NCI-H187 treated with DMSO at 0.1 percent for 48 hours (cell line): ENCODE measurements at regions not wholly inside any gene's neighbourhood (a gene's known extent, or its start where the extent isn't known, plus 50 kb on each side); places are given as distances from the start of the nearest gene placed in this dataset.

ENCODE experiments used
- DNase-seq: peaks from one replicate; lab custom pipeline; 2025; lab: John Stamatoyannopoulos, UW

DNA sequence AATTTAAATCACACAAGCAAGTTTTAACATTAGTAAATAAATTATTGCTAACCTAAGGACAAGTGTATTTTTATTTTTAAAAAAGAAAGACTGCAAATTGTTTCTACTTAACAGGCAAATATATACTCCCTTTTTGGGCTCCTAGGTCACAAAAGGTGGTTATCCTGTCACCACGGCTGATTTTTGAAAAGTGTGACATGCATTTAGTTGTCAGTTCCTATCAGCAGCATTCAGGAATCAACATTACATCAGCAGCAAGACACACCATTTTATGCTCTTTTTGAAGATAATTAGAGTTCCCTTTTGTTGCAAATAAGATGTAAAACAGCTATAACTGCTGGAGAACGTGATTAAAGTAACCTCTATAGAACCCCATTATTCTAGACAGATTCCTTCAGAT, 357.5 kb upstream of the TMCO5A start:
- DNase-seq, result no peak

DNA sequence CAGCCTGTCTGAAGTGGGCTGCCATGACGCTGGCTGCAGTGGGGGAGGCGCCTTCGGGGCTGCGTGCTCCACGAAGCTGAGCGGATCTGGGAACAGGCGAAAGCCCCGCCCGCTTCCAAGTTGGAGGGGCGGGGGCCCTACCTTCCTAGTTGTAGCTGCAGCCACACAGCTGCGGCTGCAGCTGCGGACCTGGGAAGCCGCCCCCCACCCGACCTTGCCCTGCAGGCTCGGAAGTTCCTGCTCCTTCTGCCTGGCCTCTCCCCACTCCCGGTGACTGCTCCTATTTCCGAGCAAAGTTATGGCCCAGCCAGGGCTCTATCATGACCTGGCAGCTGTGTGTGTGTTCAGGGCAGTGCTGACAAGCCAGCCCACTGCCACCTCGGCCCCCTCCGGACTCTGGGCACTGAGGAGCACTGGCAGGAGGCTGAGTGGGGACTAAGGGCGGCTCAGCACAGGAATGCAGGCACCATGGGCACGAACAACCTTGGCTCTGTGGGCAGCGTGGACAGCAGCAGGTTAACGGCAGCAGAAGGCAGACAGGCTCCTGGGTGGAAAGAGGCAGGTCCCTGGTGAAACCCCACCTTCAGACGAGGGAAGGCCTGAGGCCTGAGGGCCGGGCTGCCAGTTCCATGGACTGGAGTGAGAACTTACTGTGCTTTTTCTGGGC, 352.4 kb upstream of the TMCO5A start:
- no peak for DNase-seq

DNA sequence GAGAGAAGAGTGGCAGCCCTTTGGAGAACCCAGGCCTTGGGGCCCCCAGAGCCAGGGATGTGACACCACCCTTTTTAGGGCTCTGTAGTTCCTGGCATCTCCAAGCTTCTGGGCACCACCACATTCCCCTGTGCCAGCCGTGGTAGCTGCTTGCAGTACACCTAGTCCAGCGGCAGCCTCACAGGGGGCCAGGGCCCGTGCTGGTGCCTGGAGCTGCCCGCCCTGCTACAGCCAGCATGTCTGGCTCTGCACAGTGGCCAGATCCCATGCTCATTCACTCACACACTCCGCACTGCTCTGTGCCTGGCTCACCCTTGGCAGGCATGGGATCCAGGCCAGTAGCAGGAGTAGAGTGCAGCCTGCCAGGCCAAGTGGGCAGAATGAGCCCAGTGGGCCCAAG, 351.6 kb upstream of the TMCO5A start:
- no peak for DNase-seq

DNA sequence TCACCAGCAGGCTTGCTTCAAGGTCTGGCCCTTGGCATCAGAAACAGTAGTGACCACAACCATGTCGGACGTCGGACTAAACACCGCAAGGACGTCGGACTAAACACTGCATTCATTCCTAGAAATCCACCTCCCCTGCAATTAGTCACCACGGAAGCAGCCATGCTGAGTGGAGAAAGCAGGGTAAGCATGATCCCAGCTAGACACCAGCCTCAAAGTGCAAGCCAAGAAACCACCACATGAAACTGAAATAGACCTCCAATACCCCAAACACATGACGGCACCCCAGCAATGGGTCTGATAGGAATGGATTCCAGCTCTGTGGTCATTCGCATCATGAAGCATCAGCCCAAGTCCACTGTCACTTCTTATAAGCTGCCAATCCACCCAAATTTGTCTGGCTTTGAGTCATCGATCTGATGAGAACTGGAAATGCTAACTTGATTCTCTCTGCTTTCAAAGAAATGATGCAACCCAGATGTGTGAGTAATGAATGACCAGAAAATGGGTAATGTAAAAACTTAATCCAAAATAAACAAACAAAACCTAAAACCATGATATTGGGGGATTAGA, 348.3 kb upstream of the TMCO5A start:
- DNase-seq, result no peak

DNA sequence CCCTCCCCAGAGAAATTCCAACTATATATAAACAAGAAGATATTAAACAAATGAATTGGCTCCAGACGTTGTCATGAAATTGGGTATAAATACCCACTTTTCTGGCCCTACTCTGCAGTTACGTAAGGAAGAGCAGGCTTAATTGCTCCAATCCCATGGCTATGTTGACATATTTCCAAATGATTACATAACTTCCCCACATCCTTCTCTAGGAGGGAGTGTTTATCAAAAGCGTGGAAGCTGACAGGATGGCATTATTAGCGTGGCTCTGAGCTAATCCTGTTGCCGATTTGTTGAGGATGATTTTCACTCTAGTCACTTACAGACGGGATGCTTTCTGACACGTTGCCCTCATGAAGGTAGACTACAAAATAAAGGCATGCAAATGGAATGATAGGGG, 347.5 kb upstream of the TMCO5A start:
- no peak for DNase-seq

DNA sequence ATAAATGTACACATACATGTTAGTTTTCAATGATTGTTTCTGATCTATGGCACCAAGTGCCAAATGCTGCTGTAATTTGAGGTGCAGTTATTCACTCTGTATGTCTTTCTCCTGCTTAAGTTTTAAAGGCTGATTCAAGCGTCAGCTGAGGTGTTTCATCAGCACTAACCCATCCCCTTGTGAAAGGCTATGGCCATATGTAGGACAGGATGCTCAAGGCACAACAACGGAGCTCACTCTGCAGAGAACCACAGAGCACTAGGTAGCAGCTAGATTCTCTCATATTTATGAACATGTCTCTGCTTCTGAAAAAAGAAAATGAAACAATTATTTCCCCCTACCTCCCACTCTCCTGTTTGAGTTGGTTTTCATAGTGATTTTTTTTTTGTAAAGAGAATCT, 340.0 kb upstream of the TMCO5A start:
- DNase-seq, result no peak

DNA sequence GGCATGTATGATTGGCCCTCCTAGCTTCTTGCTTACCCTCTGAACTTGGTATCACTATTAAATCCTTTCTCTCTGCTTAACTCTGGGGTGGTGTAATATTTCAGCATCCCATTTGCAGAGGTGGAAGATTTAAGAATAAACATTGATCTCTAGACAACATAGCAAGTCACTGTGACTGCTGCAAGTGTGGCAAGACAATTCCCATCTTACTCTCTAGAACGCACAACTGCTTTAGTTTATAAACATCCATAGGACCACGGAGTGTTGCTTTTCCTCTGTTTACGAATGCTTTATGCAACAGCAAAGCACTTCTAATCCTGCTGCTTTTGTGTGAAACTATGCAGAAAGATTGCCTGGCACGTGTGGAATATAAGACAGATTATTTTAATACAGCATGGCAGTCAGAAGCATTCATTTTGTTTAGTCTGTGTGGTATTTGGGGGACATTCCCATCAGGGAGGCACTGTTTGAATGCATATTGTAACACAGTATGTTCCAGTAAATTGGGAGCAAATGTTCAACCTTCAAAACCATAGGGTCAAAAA, 338.9 kb upstream of the TMCO5A start:
- DNase-seq, result no peak

DNA sequence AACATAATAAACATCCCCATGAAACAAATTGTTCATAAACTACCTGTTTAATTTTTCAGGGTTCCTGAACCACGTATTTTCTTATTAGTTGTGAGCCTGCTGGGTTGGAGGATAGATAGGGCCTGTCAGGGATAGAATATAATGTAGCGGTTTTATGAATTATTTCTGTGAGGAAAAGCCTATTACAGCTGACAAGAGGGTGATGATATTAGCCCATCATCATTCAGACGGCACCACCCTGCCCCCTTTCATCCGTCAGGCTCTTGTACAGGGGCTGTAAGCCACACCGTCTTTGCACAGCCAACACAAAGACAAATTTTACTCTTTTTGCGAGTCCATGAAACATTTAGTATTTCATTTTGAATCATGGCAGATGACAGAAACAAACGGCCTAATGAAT, 335.3 kb upstream of the TMCO5A start:
- DNase-seq, result no peak

DNA sequence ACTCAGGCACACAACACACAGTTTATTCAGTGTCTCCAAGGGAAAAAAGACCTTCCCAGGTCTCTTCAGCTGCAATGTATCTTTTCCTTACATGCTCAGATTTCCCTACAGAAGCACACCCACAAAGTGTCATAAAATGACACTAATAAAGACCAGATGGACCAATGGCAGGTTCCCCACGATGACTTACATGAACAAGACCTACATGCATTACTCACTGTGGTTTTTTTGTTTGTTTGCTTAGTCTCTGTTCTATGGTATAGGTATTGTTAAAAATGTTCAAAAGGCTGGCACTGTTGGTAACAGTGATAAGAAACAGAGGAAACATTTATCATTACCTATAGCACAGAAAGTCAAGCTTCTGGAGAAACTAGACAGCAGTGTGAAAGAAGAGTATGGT, 318.2 kb upstream of the TMCO5A start:
- DNase-seq, result no peak

DNA sequence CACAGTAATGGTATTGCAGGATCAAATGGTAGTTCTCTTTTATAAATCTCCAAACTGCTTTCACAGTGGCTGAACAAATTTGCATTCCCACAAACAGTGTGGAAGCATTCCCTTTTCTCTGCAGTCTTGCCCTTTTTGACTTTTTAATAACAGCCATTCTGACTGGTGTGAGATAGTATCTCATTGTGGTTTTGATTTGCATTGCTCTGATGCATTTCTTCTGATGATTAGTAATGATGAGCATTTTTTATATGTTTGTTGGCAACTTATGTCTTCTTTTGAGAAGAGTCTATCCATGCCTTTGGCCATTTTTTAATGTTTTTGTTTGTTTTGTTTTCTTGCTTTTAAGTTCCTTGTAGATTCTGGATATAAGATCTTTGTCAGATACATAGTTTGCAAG, 316.1 kb upstream of the TMCO5A start:
- DNase-seq, result no peak

DNA sequence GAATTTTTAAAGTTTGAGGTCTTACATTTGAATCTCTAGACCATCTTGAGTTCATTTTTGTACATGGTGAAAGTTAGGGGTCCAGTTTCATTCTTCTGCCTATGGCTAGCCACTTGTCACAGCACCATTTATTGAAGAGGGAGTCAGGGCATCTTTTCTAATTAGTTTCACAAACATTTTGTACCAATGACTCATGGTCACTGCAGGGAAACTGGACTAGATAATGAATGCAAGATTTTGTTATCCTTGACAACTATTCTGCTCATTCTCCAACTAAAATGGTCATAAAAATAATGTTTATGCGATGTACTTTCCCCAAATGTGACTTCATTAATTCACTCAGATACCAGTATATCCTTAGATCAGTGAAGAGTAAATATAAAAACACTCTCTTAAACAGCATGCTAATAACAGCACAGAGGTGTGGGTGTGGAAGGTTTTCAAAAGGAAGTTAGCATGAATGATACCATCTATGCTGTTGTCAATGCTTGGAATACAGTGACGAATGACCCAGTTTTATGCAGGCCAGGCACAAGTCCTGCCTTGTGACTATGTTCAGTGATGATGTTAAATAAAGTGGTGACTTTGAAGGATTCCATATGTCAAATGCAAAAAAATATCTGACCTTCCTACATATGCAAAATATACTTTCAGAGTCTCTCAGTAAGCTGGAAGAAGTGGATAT, 314.9 kb upstream of the TMCO5A start:
- DNase-seq, result no peak

DNA sequence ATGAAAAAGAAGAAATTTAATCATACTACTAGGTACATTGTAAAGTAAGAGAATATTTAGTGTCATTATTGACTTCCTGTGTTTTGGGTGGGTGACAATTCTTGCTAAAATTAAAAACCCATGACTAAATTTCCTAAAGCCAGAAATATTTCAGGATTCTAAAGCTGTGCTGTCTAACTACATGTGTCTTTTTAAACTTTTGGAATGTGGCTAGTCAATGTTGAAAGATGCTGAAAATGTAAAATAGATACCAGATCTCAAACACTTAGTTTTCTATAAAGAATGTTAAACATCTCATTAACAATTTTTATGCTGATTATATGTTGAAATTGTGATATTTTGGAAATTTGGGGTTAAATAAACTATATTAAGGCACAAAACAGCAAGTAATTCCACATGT, 308.9 kb upstream of the TMCO5A start:
- no peak for DNase-seq

DNA sequence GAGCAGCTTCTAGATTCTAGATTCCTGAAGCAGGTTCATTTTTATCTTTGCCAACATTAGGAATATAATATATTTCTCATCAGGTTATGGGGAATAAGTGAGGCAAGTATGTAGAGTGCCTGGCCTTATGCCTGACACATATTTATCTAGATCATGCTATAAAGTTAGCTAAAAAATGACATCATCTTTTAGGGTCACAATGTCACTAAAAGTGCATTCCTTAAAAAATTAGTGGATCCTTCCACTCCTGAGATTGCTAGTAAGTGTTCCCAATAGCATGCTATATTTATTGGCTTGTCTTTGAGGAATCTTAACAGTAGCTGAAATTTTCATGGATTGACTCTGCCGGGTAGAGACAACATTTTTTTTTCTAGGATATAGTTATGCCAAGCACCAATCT, 305.9 kb upstream of the TMCO5A start:
- no peak for DNase-seq

DNA sequence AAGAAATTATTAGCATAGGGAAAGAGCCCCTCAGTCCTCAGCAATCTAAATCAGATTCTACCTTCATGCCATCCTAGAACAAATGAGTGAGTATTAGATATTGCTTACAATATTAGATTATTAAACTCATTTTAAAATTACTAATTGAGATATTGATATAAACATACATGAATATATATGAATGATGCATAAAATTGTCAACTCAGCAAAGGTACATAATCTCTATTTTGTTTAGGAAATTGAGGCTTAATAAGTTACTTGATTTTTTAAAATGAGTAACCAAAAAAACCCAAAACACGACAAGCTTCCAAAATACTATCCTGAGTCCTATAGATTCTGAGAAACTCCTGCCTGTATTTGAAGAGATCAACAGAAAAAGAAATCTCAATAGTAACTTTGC, 297.7 kb upstream of the TMCO5A start:
- no peak for DNase-seq

DNA sequence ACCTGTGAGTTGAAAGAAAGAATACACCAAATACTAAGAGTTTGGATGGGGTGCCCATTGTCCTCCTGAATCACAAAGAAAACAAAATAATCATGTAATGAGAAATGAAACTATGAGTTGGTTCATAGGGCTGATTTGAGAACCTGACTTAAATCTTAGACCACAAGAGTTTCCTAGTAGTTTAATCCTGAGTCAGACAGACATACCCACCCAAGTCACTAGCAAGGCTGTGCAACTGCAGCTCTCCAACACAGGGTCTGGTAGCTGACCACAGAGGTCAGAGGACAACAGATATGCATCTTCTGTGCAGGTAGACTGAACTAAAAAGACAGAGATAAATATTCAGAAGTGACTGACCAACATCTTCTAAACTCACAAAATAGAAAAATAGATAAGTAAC, 296.3 kb upstream of the TMCO5A start:
- no peak for DNase-seq

DNA sequence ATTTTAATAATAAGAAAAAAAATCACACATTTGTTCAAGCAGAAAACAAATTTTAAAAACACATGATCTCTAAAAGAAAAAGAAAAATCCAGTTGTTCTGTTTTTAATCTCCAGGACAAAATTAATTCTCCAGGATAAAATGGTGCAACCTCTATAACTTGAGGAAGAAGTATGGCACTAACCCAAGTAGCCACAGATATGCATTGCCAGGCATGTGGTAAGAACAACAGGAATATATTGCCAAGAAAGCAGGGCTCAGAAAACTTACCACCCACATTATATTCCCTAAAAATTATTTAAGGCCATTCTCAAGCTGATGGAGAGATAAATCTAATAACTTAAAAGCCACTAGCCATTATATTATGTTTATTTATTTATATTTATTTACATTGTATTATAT, 295.7 kb upstream of the TMCO5A start:
- no peak for DNase-seq

DNA sequence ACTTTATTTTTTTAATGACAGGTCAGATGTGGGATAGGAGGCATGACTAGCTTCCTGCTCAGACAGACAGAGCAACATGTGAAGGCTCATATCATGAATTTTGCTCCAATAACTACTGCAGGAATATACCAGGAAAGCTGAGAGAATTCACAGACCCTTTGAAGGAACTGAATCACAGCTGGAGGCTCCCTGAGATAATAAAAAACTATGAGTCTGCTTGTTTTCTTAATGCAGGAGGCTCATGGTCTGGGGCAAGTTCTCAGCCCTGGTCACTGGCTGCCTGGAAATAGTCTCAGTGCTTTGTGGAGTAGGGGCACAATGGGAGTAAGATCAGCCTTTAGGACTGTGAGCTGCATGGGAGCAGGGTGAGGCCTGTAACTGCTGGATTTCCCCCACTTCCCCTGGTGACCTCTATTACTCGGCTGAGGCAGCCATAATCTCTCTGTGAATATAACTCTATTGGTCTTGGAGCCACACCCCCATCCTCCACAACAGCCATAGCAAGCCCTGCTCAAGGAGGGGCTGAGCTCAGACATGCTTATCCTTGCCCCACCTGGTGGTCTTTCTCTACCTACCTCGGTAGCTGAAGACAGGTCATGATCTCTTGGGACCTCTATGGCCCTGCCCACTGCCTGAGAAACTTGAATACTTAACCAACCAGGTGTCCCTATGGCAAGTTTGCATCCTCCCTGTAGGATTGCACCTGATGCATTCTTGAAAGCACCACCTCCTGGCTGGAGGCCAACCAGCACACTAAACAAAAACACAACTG, 281.6 kb upstream of the TMCO5A start:
- DNase-seq, result no peak

DNA sequence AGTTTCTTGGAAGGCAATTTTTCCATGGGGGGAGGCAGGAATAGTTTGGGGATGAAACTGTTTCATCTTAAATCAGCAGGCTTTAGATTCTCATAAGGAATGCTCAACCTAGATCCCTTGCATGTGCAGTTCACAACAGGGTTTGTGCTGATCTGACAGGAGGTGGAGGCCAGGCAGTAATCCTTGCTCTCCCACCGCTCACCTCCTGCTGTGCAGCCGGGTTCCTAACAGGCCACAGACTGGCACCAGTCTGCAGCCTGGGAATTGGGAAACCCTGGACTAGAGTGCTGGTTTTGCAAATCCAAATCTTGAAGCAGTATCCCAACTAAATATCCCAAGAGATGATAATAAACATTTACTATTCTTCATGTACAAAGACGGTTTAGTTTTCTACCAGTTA, 256.3 kb upstream of the TMCO5A start:
- no peak for DNase-seq

DNA sequence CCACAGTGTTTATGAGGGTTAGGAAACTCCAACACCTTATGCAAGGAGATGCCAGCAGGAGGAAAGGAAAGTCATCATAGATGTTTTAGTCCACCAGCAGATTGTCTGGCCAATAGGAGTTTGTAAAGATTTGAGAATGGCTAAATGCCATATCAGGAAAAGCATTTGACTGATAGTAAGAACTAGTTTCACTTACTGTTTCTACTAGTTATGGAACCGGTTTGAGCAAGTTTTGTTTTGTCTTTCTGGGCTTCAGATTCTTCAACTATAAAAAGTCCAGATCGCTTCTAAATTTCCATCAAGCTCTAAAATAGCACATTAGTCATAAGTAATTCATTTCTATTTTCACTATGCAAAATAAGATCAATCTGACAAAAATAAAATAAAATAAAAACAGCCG, 254.8 kb upstream of the TMCO5A start:
- DNase-seq, result no peak

DNA sequence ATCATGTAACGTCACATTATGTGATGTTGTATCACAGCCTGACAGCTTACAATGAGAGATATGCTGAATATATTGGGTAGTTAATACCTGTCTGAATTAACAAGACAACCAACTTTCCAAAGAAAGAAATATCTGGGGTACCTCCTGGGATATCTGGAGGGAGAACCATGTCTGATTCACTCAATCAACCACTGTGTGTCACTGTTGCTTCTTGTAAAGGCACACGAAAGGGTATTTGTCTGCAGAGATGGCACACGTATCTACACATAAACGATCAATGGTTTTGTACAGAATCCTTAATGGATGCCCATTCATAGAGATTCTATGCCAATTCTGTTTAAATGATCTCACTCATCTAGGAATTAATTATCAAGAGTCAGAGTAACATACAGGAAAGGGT, 252.1 kb upstream of the TMCO5A start:
- no peak for DNase-seq

DNA sequence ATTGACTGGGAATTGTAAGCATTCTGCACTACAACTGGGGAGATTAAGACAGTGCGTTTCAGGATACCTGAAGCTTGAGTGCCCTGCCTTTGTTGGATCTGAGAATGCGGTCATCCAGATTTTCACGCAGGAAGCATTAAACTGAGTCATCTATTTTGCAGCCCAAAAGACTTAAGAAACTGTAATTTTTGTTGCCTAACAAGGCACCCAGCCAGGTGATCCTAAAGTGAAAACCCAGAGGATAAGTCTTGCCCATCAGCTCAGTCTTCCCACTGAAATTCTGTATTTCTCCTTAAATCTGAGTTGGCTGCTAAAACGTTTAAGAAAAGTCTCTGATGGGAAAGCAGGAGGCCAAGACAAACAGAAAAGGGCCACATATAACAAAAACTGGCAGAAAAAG, 242.5 kb upstream of the TMCO5A start:
- no peak for DNase-seq

DNA sequence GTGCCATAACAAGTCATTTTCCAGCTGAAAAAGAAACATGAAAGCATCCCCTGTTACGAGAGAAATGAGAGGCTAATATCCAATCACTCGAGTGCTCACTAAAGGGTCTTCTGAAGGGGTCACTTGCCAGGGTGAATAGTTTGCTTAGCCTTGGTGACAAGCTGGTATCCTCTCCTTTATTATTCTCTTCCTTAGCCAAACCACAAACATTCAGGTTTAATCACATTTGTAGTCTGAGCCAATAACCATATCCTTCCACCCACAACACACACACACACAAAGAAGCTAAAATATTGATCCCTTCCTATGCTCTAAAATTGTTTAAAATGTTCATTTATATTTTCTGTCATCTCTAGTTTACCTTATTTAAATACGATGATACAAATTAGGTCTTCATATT, 240.5 kb upstream of the TMCO5A start:
- DNase-seq, result no peak

DNA sequence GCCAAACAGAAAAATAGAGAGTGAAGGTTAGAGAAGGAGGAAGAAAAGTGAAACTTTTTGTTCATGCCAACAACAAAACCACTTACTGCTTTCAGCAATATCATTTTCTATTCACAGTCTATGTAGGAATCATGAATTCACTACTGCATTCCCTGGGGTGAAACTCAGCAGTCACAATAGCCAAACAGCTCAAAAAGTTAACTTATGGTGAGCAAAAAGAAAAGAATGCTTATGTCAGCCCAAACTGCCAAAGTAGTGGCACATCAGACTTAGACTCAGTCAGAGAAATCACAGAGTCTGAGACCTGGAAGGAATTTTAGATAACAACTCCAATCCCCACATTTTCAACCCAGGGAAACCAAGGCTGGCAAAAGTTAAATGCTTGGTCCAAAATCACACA, 238.7 kb upstream of the TMCO5A start:
- no peak for DNase-seq
